Neural cell (in vitro differentiated cells): ENCODE measurements at regions not wholly inside any gene's neighbourhood (a gene's known extent, or its start where the extent isn't known, plus 50 kb on each side); places are given as distances from the start of the nearest gene placed in this dataset.

Experiments
- H2AFZ ChIP-seq: fragments of 200-600, 300-800 bp; sonication (generic), shearing (Covaris generic); 2 replicates; pipeline ENCODE4 v1.6.0; 2014; ENCODE audit warnings: low read depth, mild to moderate bottlenecking, antibody characterized with exemption, low read length, moderate library complexity
- H3F3A ChIP-seq: fragments of 200-600 bp; shearing (Covaris generic); 2 replicates; pipeline ENCODE4 v1.6.1; 2016; ENCODE audit warnings: mild to moderate bottlenecking, moderate library complexity, mixed read lengths, antibody characterized with exemption, low read length; ENCODE audit not compliant: insufficient read depth, poor library complexity, severe bottlenecking
- H3K27ac ChIP-seq: fragments of 200-600, 300-800 bp; sonication (generic), shearing (Covaris generic); 2 replicates; pipeline ENCODE4 v1.5.1; 2014; ENCODE audit warnings: mild to moderate bottlenecking, low read length, moderate library complexity
- H3K27me3 ChIP-seq: fragments of 300-800, 200-600 bp; sonication (generic), shearing (Covaris generic); 2 replicates; pipeline ENCODE4 v1.6.0; 2014; ENCODE audit warnings: mild to moderate bottlenecking, low read depth, low read length, moderate library complexity; ENCODE audit not compliant: insufficient read depth
- H3K36me3 ChIP-seq: fragments of 300-800, 200-600 bp; sonication (generic), shearing (Covaris generic); 2 replicates; pipeline ENCODE4 v1.5.1; 2014; ENCODE audit warnings: mild to moderate bottlenecking, antibody characterized with exemption, low read length, moderate library complexity; ENCODE audit not compliant: insufficient read depth
- H3K4me2 ChIP-seq: fragments of 300-800, 200-600 bp; sonication (generic), shearing (Covaris generic); 2 replicates; pipeline ENCODE4 v1.6.0; 2014; ENCODE audit warnings: mild to moderate bottlenecking, low read length
- H3K4me3 ChIP-seq: fragments of 300-800, 200-600 bp; sonication (generic), shearing (Covaris generic); 2 replicates; pipeline ENCODE4 v1.5.1; 2014; ENCODE audit warnings: mild to moderate bottlenecking, low read length, moderate library complexity
- H3K79me2 ChIP-seq: fragments of 200-600 bp; shearing (Covaris generic); replicated peaks from 2 replicates; pipeline ENCODE4 v1.6.0; 2014; ENCODE audit warnings: mild to moderate bottlenecking, low read length, moderate library complexity; ENCODE audit not compliant: insufficient read depth
- H3K9ac ChIP-seq: fragments of 300-800, 200-600 bp; sonication (generic), shearing (Covaris generic); 2 replicates; pipeline ENCODE4 v1.6.1; 2016; ENCODE audit warnings: mild to moderate bottlenecking, low read length, mixed read lengths
- H3K9me2 ChIP-seq: fragments of 200-600 bp; shearing (Covaris generic); 2 replicates; pipeline ENCODE4 v1.6.1; 2016; ENCODE audit warnings: mild to moderate bottlenecking, low read length, mixed read lengths; ENCODE audit not compliant: insufficient read depth
- H3K9me3 ChIP-seq: fragments of 200-600, 300-800 bp; sonication (generic), shearing (Covaris generic); 2 replicates; pipeline ENCODE4 v1.6.1; 2016; ENCODE audit warnings: mild to moderate bottlenecking, mixed run types, low read length, moderate library complexity, mixed read lengths
- H4K20me1 ChIP-seq: fragments of 200-600 bp; shearing (Covaris generic); 2 replicates; pipeline ENCODE4 v1.6.1; 2016; ENCODE audit warnings: mild to moderate bottlenecking, mixed run types; ENCODE audit not compliant: insufficient read depth
- EP300 ChIP-seq: fragments of 450-650 bp; conservative IDR thresholded peaks from 2 replicates; pipeline ENCODE4 v1.6.1; 2014; ENCODE audit warnings: antibody characterized with exemption, mild to moderate bottlenecking, moderate library complexity; ENCODE audit not compliant: poor library complexity, severe bottlenecking
- EZH2 ChIP-seq: fragments of 200-600, 300-800 bp; shearing (Covaris generic), sonication (generic); IDR thresholded peaks from 2 replicates; pipeline ENCODE4 v1.6.1; 2014; ENCODE audit warnings: antibody characterized with exemption, low read length, borderline replicate concordance, mild to moderate bottlenecking; ENCODE audit not compliant: insufficient read depth, poor library complexity, severe bottlenecking
- MXI1 ChIP-seq: fragments of 450-650 bp; conservative IDR thresholded peaks from 2 replicates; pipeline ENCODE4 v1.6.1; 2014; ENCODE audit warnings: antibody characterized with exemption, mild to moderate bottlenecking; ENCODE audit not compliant: poor library complexity, severe bottlenecking
- POLR2AphosphoS5 ChIP-seq: IDR thresholded peaks from 2 replicates; pipeline ENCODE4 v1.6.1; 2012
- RAD21 ChIP-seq: fragments of 450-650 bp; conservative IDR thresholded peaks from 2 replicates; pipeline ENCODE4 v1.6.1; 2014; ENCODE audit warnings: antibody characterized with exemption, mild to moderate bottlenecking, moderate library complexity
- REST ChIP-seq: IDR thresholded peaks from 2 replicates; pipeline ENCODE4 v1.6.1; 2012; ENCODE audit warnings: borderline replicate concordance
- SMC3 ChIP-seq: fragments of 450-650 bp; conservative IDR thresholded peaks from 2 replicates; pipeline ENCODE4 v1.6.1; 2014; ENCODE audit warnings: antibody characterized with exemption, mild to moderate bottlenecking, moderate library complexity; ENCODE audit not compliant: poor library complexity
- TAF1 ChIP-seq: IDR thresholded peaks from 2 replicates; pipeline ENCODE4 v1.6.1; 2012; ENCODE audit warnings: low read depth
- TF ChIP-seq, protein P1 (sequence below): fragments of 450-650 bp; IDR thresholded peaks from 2 replicates; pipeline ENCODE4 v1.5.1; 2014; ENCODE audit warnings: antibody characterized with exemption, mild to moderate bottlenecking, moderate library complexity; ENCODE audit not compliant: poor library complexity, severe bottlenecking

DNA sequence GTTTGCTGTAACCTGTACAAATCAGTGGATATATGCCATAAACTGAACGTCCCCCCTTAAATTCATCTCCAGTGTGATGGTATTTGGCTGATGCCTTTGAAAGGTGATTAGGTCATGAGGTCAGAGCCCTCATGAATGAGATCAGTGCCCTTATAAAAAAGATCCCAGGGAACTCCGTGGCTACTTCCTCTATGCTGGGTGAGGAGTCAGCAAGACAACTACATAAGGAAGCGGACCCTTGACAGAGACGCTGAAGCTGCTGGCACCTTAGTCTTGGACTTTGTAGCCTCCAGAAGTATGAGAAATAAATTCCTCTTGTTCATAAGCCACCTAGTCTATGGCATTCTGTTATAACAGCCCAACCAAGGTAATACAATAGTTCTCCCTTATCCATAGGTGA is 215.1 kb upstream of the ZNF608 start:
- Histone ChIP-seq H3K27me3 (no peaks in the 10 kb centered on the region), H3K4me3 (no peak overlapping the region), H3F3A (no peaks in the 10 kb centered on the region), H3K4me2 (no peak overlapping the region), H2AFZ (no peak overlapping the region), H3K27ac (no peak overlapping the region), H4K20me1 (no peaks in the 10 kb centered on the region), H3K79me2 (no peaks in the 10 kb centered on the region), H3K36me3 (no peaks in the 10 kb centered on the region), H3K9ac (no peak overlapping the region), H3K9me3 (no peaks in the 10 kb centered on the region), H3K9me2 (no peaks in the 10 kb centered on the region)
- TF ChIP-seq TAF1 (no peak), POLR2AphosphoS5 (no peak), MXI1 (no peak), EP300 (no peak), SMC3 (no peak), EZH2 (no peak)
- TF ChIP-seq, protein P1, sequence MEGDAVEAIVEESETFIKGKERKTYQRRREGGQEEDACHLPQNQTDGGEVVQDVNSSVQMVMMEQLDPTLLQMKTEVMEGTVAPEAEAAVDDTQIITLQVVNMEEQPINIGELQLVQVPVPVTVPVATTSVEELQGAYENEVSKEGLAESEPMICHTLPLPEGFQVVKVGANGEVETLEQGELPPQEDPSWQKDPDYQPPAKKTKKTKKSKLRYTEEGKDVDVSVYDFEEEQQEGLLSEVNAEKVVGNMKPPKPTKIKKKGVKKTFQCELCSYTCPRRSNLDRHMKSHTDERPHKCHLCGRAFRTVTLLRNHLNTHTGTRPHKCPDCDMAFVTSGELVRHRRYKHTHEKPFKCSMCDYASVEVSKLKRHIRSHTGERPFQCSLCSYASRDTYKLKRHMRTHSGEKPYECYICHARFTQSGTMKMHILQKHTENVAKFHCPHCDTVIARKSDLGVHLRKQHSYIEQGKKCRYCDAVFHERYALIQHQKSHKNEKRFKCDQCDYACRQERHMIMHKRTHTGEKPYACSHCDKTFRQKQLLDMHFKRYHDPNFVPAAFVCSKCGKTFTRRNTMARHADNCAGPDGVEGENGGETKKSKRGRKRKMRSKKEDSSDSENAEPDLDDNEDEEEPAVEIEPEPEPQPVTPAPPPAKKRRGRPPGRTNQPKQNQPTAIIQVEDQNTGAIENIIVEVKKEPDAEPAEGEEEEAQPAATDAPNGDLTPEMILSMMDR, result no peak

GRCh38 chr5:124962111-124962510 is 215.7 kb upstream of the ZNF608 start:
- H3K27me3 ChIP-seq, result no peaks in the 10 kb centered on the region
- H3K36me3 ChIP-seq, result no peaks in the 10 kb centered on the region
- H2AFZ ChIP-seq, result no peak overlapping the region
- H3F3A ChIP-seq, result no peaks in the 10 kb centered on the region
- no peaks in the 10 kb centered on the region for H3K9me2 ChIP-seq
- H3K79me2 ChIP-seq, result no peaks in the 10 kb centered on the region
- no peaks in the 10 kb centered on the region for H3K9me3 ChIP-seq
- no peaks in the 10 kb centered on the region for H4K20me1 ChIP-seq
- H3K9ac ChIP-seq, result no peak overlapping the region
- no peak overlapping the region for H3K27ac ChIP-seq
- H3K4me3 ChIP-seq, result no peak overlapping the region
- no peak overlapping the region for H3K4me2 ChIP-seq
- TF ChIP-seq EP300 (no peak), TAF1 (no peak), POLR2AphosphoS5 (no peak), SMC3 (no peak), EZH2 (no peak), RAD21 (no peak), REST (no peak), MXI1 (no peak)
- TF ChIP-seq, protein P1, result no peak
